ENCODE measurements at regions not wholly inside any gene's neighbourhood (a gene's known extent, or its start where the extent isn't known, plus 50 kb on each side); places are given as distances from the start of the nearest gene placed in this dataset.

- BruUV-seq (replicated peaks) = no TSS peak
- POLR2A ChIA-PET = no interaction called here
- no peak overlapping the region for H3K4me2 ChIP-seq (ENCODE audit: insufficient read depth, low read length)
- no peaks in the 10 kb centered on the region for H3K4me1 ChIP-seq (ENCODE audit: control insufficient read depth, extremely low read depth, insufficient read depth, low read length)
- H2AFZ ChIP-seq (ENCODE audit: low read depth, low read length) = no peak overlapping the region
- CTCF ChIA-PET = interaction anchor here (1.2 to 1.6 kb wide), 4 partner anchors 11 to 143 kb away, joined by 3 read pairs; partner anchors contain the start of gene FOXF1
- H3K27ac ChIP-seq (ENCODE audit: insufficient read depth, low read depth, low read length) = no peak overlapping the region
- H3K27me3 ChIP-seq (ENCODE audit: control insufficient read depth in 2 of 2, insufficient read depth in 2 of 2, low read length in 2 of 2) = no peaks in the 10 kb centered on the region
- no peaks in the 10 kb centered on the region for H3K79me2 ChIP-seq (ENCODE audit: control insufficient read depth, insufficient read depth, low read length)
- H3K4me3 ChIP-seq (replicated peaks in 1 of 3; ENCODE audit: insufficient read depth in 1 of 3, low read depth in 1 of 3, low read length in 3 of 3) = no peak overlapping the region
- FAIRE-seq (no peak), DNase-seq (ENCODE audit: low read depth, low spot score) (no peak)
- H3K9ac ChIP-seq (replicated peaks; ENCODE audit: extremely low read depth, insufficient read depth, low read length) = no peak overlapping the region
- TF ChIP-seq GATA2 (IDR thresholded peaks at IDR 0.05; ENCODE audit: insufficient read depth, insufficient read length, low read depth, low read length) = no peak
- TF ChIP-seq FOS (IDR thresholded peaks at IDR 0.05; ENCODE audit: borderline replicate concordance, insufficient read depth, low read length) = peak; percentile 43
- TF ChIP-seq MYC (IDR thresholded peaks at IDR 0.05; ENCODE audit: low read depth, low read length) = no peak
- intact Hi-C loops (cut with micrococcal nuclease) = no loop called here
- no peaks in the 10 kb centered on the region for H3K9me1 ChIP-seq (replicated peaks; ENCODE audit: control insufficient read depth, extremely low read depth, insufficient read depth, low read length)
- H4K20me1 ChIP-seq (replicated peaks; ENCODE audit: control insufficient read depth, extremely low read depth, insufficient read depth, low read length) = no peaks in the 10 kb centered on the region
- no peaks in the 10 kb centered on the region for H3K9me3 ChIP-seq (replicated peaks; ENCODE audit: control insufficient read depth, insufficient read depth, low read length)
- dilution Hi-C loops (cut with MboI; ENCODE audit: extremely low pct_ligation_motif_present, low sequenced_read_pairs) = no loop called here
- no peaks in the 10 kb centered on the region for H3K36me3 ChIP-seq (ENCODE audit: control insufficient read depth in 2 of 2, extremely low read depth in 1 of 2, insufficient read depth in 2 of 2, low read length in 2 of 2)
Observed at GRCh38 chr16:86375364-86375763, 135.0 kb upstream of the FOXF1 start.

GRCh38 chr16:86375851-86376250 is 134.5 kb upstream of the FOXF1 start:
- CTCF ChIA-PET = interaction anchor here (1.1 to 1.6 kb wide), 5 partner anchors 11 to 142 kb away, joined by 3 read pairs; partner anchors contain the start of gene FOXF1
- DNase-seq (ENCODE audit: low read depth, low spot score) (no peak), FAIRE-seq (no peak)
- H3K9me1 ChIP-seq (replicated peaks; ENCODE audit: control insufficient read depth, extremely low read depth, insufficient read depth, low read length) = no peaks in the 10 kb centered on the region
- intact Hi-C loops (cut with micrococcal nuclease) = no loop called here
- H3K27me3 ChIP-seq (ENCODE audit: control insufficient read depth in 2 of 2, insufficient read depth in 2 of 2, low read length in 2 of 2) = no peaks in the 10 kb centered on the region
- H3K4me3 ChIP-seq (replicated peaks in 1 of 3; ENCODE audit: insufficient read depth in 1 of 3, low read depth in 1 of 3, low read length in 3 of 3) = no peak overlapping the region
- BruUV-seq (replicated peaks) = no TSS peak
- H3K9ac ChIP-seq (replicated peaks; ENCODE audit: extremely low read depth, insufficient read depth, low read length) = no peak overlapping the region
- H3K36me3 ChIP-seq (ENCODE audit: control insufficient read depth in 2 of 2, extremely low read depth in 1 of 2, insufficient read depth in 2 of 2, low read length in 2 of 2) = no peaks in the 10 kb centered on the region
- no peaks in the 10 kb centered on the region for H3K4me1 ChIP-seq (ENCODE audit: control insufficient read depth, extremely low read depth, insufficient read depth, low read length)
- H4K20me1 ChIP-seq (replicated peaks; ENCODE audit: control insufficient read depth, extremely low read depth, insufficient read depth, low read length) = no peaks in the 10 kb centered on the region
- no peak for TF ChIP-seq MYC (IDR thresholded peaks at IDR 0.05; ENCODE audit: low read depth, low read length)
- no peak for TF ChIP-seq GATA2 (IDR thresholded peaks at IDR 0.05; ENCODE audit: insufficient read depth, insufficient read length, low read depth, low read length)
- TF ChIP-seq CTCF (IDR thresholded peaks at IDR 0.05; ENCODE audit: extremely low read depth in 1 of 2, insufficient read depth in 1 of 2, low read depth in 1 of 2, low read length in 2 of 2) = no peak
- no peak for TF ChIP-seq MAX (IDR thresholded peaks at IDR 0.05; ENCODE audit: insufficient read depth, insufficient read length)
- no peak for TF ChIP-seq EZH2 (IDR thresholded peaks at IDR 0.05; ENCODE audit: borderline replicate concordance, low read depth, low read length, severe bottlenecking)
- no peak for TF ChIP-seq POLR2AphosphoS5 (IDR thresholded peaks at IDR 0.05; ENCODE audit: insufficient read depth, low read depth, low read length)
- TF ChIP-seq POLR2A (IDR thresholded peaks at IDR 0.05; ENCODE audit: low read depth, low read length) = no peak
- TF ChIP-seq FOS (IDR thresholded peaks at IDR 0.05; ENCODE audit: borderline replicate concordance, insufficient read depth, low read length) = no peak
- TF ChIP-seq JUN (IDR thresholded peaks at IDR 0.05; ENCODE audit: borderline replicate concordance, insufficient read depth, insufficient read length, low read depth) = no peak
- no peak overlapping the region for H3K27ac ChIP-seq (ENCODE audit: insufficient read depth, low read depth, low read length)
- no peak overlapping the region for H3K4me2 ChIP-seq (ENCODE audit: insufficient read depth, low read length)
- no peak overlapping the region for H2AFZ ChIP-seq (ENCODE audit: low read depth, low read length)
- POLR2A ChIA-PET = no interaction called here
- dilution Hi-C loops (cut with MboI; ENCODE audit: extremely low pct_ligation_motif_present, low sequenced_read_pairs) = no loop called here
- no peaks in the 10 kb centered on the region for H3K9me3 ChIP-seq (replicated peaks; ENCODE audit: control insufficient read depth, insufficient read depth, low read length)
- no peaks in the 10 kb centered on the region for H3K79me2 ChIP-seq (ENCODE audit: control insufficient read depth, insufficient read depth, low read length)

Measured in endothelial cell of umbilical vein (primary cell).